ENCODE measurements at regions not wholly inside any gene's neighbourhood (a gene's known extent, or its start where the extent isn't known, plus 50 kb on each side); places are given as distances from the start of the nearest gene placed in this dataset.

DNA sequence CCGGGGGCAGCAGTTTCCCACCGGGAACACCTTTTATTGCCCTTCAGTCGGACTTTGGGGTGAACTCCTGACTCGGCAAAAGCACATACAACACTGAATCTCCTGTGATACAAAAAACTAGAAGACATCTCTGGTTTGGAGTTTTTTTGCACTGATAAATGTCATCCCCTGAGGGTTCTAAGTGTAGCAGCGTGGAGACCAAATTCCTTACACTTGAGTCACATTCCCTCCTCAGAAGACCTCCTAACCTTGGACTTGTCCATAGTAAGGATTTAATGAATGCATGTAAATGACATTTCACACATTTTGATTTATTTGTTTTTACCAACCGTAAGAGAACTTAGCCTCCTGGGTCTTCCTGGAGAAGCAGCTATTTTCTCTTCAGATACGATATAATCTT is 54.0 kb upstream of the GPR45 start:
- no peak for TF ChIP-seq HNF4G (IDR thresholded peaks at IDR 0.05)
- TF ChIP-seq RAD21 (IDR thresholded peaks at IDR 0.05): no peak
- no peak for TF ChIP-seq JUND (IDR thresholded peaks at IDR 0.05)
- TF ChIP-seq, protein P1, sequence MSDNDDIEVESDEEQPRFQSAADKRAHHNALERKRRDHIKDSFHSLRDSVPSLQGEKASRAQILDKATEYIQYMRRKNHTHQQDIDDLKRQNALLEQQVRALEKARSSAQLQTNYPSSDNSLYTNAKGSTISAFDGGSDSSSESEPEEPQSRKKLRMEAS (IDR thresholded peaks at IDR 0.05): no peak
- TF ChIP-seq, protein P2, sequence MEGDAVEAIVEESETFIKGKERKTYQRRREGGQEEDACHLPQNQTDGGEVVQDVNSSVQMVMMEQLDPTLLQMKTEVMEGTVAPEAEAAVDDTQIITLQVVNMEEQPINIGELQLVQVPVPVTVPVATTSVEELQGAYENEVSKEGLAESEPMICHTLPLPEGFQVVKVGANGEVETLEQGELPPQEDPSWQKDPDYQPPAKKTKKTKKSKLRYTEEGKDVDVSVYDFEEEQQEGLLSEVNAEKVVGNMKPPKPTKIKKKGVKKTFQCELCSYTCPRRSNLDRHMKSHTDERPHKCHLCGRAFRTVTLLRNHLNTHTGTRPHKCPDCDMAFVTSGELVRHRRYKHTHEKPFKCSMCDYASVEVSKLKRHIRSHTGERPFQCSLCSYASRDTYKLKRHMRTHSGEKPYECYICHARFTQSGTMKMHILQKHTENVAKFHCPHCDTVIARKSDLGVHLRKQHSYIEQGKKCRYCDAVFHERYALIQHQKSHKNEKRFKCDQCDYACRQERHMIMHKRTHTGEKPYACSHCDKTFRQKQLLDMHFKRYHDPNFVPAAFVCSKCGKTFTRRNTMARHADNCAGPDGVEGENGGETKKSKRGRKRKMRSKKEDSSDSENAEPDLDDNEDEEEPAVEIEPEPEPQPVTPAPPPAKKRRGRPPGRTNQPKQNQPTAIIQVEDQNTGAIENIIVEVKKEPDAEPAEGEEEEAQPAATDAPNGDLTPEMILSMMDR (IDR thresholded peaks at IDR 0.05; ENCODE audit: low read depth, low read length, missing input control): no peak
- TF ChIP-seq, protein P3, sequence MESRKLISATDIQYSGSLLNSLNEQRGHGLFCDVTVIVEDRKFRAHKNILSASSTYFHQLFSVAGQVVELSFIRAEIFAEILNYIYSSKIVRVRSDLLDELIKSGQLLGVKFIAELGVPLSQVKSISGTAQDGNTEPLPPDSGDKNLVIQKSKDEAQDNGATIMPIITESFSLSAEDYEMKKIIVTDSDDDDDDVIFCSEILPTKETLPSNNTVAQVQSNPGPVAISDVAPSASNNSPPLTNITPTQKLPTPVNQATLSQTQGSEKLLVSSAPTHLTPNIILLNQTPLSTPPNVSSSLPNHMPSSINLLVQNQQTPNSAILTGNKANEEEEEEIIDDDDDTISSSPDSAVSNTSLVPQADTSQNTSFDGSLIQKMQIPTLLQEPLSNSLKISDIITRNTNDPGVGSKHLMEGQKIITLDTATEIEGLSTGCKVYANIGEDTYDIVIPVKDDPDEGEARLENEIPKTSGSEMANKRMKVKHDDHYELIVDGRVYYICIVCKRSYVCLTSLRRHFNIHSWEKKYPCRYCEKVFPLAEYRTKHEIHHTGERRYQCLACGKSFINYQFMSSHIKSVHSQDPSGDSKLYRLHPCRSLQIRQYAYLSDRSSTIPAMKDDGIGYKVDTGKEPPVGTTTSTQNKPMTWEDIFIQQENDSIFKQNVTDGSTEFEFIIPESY (IDR thresholded peaks at IDR 0.05): no peak
- TF ChIP-seq TAF1 (conservative IDR thresholded peaks at IDR 0.05): no peak
- TF ChIP-seq EGR1 (IDR thresholded peaks at IDR 0.05; ENCODE audit: low read depth in 2 of 2): no peak
- no peak for TF ChIP-seq HNF4A (conservative IDR thresholded peaks at IDR 0.05)
- TF ChIP-seq, protein P4, sequence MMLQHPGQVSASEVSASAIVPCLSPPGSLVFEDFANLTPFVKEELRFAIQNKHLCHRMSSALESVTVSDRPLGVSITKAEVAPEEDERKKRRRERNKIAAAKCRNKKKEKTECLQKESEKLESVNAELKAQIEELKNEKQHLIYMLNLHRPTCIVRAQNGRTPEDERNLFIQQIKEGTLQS (IDR thresholded peaks at IDR 0.05): no peak
- TF ChIP-seq, protein P5, sequence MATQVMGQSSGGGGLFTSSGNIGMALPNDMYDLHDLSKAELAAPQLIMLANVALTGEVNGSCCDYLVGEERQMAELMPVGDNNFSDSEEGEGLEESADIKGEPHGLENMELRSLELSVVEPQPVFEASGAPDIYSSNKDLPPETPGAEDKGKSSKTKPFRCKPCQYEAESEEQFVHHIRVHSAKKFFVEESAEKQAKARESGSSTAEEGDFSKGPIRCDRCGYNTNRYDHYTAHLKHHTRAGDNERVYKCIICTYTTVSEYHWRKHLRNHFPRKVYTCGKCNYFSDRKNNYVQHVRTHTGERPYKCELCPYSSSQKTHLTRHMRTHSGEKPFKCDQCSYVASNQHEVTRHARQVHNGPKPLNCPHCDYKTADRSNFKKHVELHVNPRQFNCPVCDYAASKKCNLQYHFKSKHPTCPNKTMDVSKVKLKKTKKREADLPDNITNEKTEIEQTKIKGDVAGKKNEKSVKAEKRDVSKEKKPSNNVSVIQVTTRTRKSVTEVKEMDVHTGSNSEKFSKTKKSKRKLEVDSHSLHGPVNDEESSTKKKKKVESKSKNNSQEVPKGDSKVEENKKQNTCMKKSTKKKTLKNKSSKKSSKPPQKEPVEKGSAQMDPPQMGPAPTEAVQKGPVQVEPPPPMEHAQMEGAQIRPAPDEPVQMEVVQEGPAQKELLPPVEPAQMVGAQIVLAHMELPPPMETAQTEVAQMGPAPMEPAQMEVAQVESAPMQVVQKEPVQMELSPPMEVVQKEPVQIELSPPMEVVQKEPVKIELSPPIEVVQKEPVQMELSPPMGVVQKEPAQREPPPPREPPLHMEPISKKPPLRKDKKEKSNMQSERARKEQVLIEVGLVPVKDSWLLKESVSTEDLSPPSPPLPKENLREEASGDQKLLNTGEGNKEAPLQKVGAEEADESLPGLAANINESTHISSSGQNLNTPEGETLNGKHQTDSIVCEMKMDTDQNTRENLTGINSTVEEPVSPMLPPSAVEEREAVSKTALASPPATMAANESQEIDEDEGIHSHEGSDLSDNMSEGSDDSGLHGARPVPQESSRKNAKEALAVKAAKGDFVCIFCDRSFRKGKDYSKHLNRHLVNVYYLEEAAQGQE (IDR thresholded peaks at IDR 0.05): no peak
- TF ChIP-seq GABPA (IDR thresholded peaks at IDR 0.05 in 1 of 2, conservative IDR thresholded peaks at IDR 0.05 in 1 of 2): no peak
- TF ChIP-seq SP1 (IDR thresholded peaks at IDR 0.05): no peak
- TF ChIP-seq YY1 (IDR thresholded peaks at IDR 0.05): no peak

Data from liver (tissue), 3 donors.